GM12864 (cell line): ENCODE measurements at regions not wholly inside any gene's neighbourhood (a gene's known extent, or its start where the extent isn't known, plus 50 kb on each side); places are given as distances from the start of the nearest gene placed in this dataset.
"Not testable (repeated sequence)": the region's sequence is repeated elsewhere in the genome, so short reads cannot be mapped to it uniquely, and the experiment has no call there.

ENCODE experiments used
- DNase-seq: peaks from one replicate; pipeline ENCODE4 v3.0.0-alpha.2; 2011; ENCODE audit warnings: low read depth
- H3K4me3 ChIP-seq: 2 replicates; pipeline ENCODE4 v1.5.1; 2011; ENCODE audit warnings: mild to moderate bottlenecking, low read depth, low read length, control low read depth
- TF ChIP-seq, protein P1 (sequence below): IDR thresholded peaks from 2 replicates; pipeline ENCODE4 v1.5.1; 2011; ENCODE audit warnings: low read depth, mild to moderate bottlenecking, moderate library complexity, low read length, control low read depth, inconsistent platforms; ENCODE audit errors: missing control alignments

DNA sequence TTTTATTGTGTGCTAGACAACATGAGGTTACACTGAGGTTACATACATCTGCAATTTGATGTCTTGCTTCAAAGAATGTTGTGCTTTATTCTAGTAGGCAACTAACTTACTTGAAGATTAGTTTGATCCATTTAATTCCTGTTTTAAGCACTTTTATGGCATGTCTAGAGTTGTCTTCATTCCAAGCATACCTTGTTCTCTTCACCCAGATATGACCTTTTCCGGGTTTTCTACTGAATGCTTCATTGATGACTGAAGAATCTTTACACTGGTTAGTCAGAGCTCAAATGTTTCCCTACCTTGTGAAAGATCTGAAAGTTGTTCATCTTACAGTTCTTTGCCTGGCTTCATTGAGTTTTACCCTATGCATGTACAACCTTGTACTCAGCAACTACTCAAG, 274.0 kb upstream of the KITLG start:
- no peak for DNase-seq
- H3K4me3 ChIP-seq = no peak overlapping the region
- TF ChIP-seq, protein P1, sequence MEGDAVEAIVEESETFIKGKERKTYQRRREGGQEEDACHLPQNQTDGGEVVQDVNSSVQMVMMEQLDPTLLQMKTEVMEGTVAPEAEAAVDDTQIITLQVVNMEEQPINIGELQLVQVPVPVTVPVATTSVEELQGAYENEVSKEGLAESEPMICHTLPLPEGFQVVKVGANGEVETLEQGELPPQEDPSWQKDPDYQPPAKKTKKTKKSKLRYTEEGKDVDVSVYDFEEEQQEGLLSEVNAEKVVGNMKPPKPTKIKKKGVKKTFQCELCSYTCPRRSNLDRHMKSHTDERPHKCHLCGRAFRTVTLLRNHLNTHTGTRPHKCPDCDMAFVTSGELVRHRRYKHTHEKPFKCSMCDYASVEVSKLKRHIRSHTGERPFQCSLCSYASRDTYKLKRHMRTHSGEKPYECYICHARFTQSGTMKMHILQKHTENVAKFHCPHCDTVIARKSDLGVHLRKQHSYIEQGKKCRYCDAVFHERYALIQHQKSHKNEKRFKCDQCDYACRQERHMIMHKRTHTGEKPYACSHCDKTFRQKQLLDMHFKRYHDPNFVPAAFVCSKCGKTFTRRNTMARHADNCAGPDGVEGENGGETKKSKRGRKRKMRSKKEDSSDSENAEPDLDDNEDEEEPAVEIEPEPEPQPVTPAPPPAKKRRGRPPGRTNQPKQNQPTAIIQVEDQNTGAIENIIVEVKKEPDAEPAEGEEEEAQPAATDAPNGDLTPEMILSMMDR = no peak

DNA sequence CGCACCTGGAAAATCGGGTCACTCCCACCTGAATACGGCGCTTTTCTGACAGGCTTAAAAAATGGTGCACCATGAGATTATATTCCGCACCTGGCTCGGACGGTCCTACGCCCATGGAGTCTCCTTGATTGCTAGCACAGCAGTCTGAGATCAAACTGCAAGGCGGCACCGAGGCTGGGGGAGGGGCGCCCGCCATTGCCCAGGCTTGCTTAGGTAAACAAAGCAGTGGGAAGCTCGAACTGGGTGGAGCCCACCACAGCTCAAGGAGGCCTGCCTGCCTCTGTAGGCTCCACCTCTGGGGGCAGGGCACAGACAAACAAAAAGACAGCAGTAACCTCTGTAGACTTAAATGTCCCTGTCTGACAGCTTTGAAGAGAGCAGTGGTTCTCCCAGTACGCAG, 267.0 kb upstream of the KITLG start:
- DNase-seq, H3K4me3 ChIP-seq: not testable (repeated sequence)

DNA sequence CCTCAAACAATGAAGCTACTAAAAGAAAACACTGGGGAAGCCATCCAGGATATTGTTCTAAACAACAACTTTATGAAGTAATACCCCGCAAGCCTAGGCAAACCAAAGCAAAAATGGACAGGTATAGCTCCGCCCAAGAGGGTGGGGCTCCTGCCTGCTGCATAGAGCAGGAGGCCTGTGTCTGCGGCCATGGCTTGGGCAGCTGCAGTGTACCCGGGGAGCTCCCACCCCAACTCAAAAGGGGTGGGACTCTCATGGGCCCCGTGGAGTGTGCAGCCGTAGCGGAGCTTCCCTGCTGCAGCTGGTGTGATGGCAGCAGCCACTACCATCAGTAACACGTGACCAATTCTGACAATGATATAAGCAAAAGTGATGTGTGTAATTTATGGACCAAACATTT, 264.2 kb upstream of the KITLG start:
- DNase-seq = no peak
- TF ChIP-seq, protein P1 = no peak
- H3K4me3 ChIP-seq = no peak overlapping the region

DNA sequence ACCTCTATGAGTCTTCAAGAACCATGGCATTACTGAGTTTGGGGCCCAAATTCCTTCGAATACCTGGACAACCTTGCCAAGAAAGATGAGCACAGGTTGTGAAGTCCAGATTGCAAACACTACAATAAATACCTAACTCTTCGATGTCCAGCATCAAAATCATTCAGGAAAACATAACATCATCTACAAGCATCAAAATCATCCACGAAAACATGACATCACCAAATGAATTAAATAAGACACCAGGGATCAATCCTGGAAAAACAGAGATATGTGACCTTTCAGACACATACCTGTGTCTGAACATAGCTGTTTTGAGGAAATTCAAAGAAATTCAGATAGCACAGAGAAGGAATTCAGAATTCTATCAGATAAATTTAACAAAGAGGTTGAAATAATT, 262.0 kb upstream of the KITLG start:
- TF ChIP-seq, protein P1 = no peak
- no peak overlapping the region for H3K4me3 ChIP-seq
- no peak for DNase-seq

DNA sequence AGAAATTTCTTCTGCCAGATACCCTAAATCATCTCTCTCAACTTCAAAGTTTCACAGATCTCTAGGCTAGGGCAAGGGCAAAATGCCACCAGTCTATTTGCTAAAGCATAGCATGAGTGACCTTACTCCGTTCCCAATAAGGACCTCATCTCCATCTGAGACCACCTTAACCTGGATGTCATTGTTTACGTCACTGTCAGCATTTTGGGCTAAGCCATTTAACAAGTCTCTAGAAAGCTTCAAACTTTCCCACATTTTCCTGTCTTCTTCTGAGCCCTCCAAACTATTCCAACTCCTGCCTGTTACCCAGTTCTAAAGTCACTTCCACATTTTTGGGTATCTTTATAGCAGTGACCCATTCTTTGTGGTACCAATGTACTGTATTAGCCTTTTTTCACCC, 259.2 kb upstream of the KITLG start:
- TF ChIP-seq, protein P1 = no peak
- H3K4me3 ChIP-seq = no peak overlapping the region
- no peak for DNase-seq

DNA sequence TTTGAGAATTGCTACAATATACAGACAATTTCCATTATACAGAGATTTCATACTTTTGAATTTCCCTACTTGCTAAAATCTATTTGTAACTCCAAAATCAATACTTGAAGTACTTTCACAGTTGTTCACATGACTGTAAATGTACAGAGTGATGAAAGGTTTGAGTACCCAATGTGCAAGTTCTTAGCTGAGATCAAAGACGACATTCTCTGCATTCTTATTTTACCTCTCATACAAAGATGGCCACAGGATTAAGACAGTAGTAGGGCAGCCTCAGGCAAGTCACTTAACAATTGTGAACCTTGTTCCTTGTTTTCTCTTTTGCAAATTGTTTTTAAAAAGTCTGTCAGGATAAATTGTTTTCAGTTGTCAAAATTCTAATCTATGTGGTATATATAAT, 255.9 kb upstream of the KITLG start:
- TF ChIP-seq, protein P1 = no peak
- H3K4me3 ChIP-seq = no peak overlapping the region
- no peak for DNase-seq

DNA sequence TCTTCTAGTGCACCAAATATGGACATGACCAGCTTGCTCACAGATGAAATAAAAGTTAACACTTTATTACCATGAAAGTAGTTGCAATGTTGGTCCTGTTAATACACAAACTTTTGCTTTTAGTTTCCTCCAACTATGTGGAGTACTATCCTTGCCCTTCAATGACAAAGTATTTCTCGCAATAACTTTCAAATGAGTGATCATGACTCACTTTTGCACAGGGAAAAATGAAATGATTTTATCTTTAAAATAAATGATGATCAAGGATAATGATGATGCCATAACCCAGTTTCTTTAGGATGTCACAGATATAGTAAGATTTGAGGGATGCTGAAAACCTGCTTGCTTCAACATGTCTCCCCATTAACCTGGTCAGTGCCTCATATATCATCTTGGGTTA, 254.0 kb upstream of the KITLG start:
- TF ChIP-seq, protein P1 = no peak
- DNase-seq = no peak
- H3K4me3 ChIP-seq = no peak overlapping the region

DNA sequence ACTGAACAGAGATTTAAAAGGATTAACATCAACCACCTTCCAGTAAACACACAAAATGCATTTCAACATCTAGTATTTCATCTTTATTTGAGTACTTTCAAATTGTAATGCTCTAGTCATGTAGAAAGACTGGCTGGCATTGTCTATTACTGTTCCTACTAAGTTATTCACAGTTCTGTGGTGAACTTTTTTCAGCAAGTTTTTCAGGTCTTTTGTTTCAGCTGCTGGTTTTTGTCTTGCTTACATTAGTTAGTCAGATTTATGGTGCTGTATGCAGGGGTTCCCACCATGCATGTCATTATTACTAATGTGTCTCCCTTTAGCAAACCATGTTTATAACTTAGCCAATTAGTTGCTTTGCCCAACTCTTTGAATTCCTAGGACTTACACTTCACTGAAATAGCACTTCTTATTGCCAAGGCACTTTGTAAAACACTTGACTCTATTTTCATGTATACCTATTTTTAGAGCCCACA, 253.4 kb upstream of the KITLG start:
- TF ChIP-seq, protein P1 = no peak
- H3K4me3 ChIP-seq = no peak overlapping the region
- no peak for DNase-seq

DNA sequence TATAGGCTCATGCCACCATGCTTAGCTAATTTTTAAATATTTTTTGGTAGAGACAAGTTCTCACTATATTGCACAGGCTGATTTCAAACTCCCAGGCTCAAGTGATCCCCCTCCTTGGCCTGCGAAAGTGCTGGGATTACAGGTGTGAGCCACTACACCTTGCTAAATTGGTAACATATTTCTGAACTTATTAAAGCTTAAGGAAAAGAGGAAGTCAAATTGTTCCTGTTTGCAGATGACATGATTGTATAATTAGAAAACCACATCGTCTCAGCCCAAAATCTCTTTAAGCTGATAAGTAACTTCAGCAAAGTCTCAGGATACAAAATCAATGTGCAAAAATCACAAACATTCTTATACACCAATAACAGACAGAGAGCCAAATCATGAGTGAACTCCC, 248.3 kb upstream of the KITLG start:
- H3K4me3 ChIP-seq, DNase-seq: not testable (repeated sequence)
